NT2/D1 (cell line): ENCODE measurements at regions not wholly inside any gene's neighbourhood (a gene's known extent, or its start where the extent isn't known, plus 50 kb on each side); places are given as distances from the start of the nearest gene placed in this dataset.

Source experiments
- SUZ12 ChIP-seq: IDR thresholded peaks from 2 replicates; pipeline ENCODE4 v1.6.1; 2011; ENCODE audit not compliant: insufficient read length, insufficient read depth; ENCODE audit errors: extremely low read depth
- ZNF274 ChIP-seq: IDR thresholded peaks from 2 replicates; pipeline ENCODE4 v1.6.1; 2011; ENCODE audit warnings: mild to moderate bottlenecking, low read depth, low read length

DNA sequence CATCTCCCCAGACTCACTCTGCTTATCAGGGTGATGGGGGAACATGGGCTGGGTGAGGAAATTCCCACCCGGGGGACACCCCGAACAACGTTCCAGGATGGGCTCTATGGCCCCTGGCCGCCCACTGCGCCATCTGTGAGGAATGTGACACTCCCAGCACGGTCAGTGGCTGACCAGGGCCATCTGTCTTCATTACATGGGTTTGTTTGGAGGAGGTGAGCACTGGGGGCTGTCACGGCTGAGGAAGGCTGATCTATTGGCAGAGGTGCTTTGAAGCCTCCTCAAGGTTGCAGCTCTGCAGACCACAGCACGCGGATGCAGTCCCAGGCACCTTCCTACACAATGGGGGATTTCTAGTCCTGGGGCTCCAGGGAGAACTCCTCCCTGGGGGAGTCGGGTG is 214.1 kb upstream of the FOXF1 start:
- TF ChIP-seq SUZ12 (no peak), ZNF274 (no peak)
